Effector memory CD8-positive, alpha-beta T cell (primary cell): ENCODE measurements at regions not wholly inside any gene's neighbourhood (a gene's known extent, or its start where the extent isn't known, plus 50 kb on each side); places are given as distances from the start of the nearest gene placed in this dataset.

Source experiments
- ATAC-seq: fragments of 150-1000 bp; cut with Tn5 transposase; replicated peaks from 2 replicates; pipeline ENCODE4 v1.10.0; 2021; ENCODE audit warnings: mild to moderate bottlenecking, moderate library complexity
- DNase-seq, 3 experiments: peaks; one replicate each; pipeline ENCODE4 v3.0.0; 2021
- H3K27ac Mint-ChIP-seq, 2 donors: one replicate each; pipeline ENCODE4 v1.8.0; 2022; ENCODE audit warnings: mild to moderate bottlenecking in 2 of 2, mixed read lengths in 2 of 2, moderate library complexity in 2 of 2
- H3K27me3 Mint-ChIP-seq, 2 donors: one replicate each; pipeline ENCODE4 v1.8.0; 2022; ENCODE audit warnings: mixed read lengths in 2 of 2
- H3K36me3 Mint-ChIP-seq: one replicate; pipeline ENCODE4 v1.8.0; 2022; ENCODE audit warnings: mild to moderate bottlenecking, moderate library complexity, mixed read lengths; ENCODE audit not compliant: insufficient read depth
- H3K4me1 Mint-ChIP-seq, 2 donors: one replicate each; pipeline ENCODE4 v1.8.0; 2022; ENCODE audit warnings: low read depth in 2 of 2, mixed read lengths in 2 of 2
- H3K4me3 Mint-ChIP-seq, 2 donors: one replicate each; pipeline ENCODE4 v1.8.0; 2022; ENCODE audit warnings: mild to moderate bottlenecking in 2 of 2, mixed read lengths in 2 of 2, moderate library complexity in 2 of 2
- H3K9me3 Mint-ChIP-seq, 2 donors: one replicate each; pipeline ENCODE4 v1.8.0; 2022; ENCODE audit warnings: mixed read lengths in 2 of 2

DNA sequence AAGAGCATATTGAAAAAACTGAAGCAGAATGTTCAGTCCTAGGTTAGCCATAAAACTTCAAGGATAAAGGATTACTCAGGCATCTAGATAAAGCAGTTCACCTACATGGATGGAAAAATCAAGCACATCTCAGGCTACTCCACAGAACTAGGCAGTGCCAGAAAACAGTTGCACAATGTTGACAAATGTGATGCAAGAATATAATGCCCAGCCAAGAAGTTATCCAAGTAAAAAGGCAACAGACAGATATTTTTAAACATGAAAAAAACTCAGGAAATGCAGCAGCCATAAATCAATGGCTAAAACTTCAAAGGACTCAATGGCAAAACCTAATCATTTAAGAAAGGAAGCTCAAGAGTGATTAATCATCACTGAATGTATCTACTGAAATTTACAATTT lies 456.0 kb upstream of the FAM241A start:
- H3K9me3 Mint-ChIP-seq, result peaks cover 0 to 2% of the 10 kb centered on the region in 2 donors
- no peak overlapping the region for H3K27ac Mint-ChIP-seq
- no peaks in the 10 kb centered on the region for H3K27me3 Mint-ChIP-seq
- no peaks in the 10 kb centered on the region for H3K4me1 Mint-ChIP-seq
- DNase-seq, result no peak
- no peaks in the 10 kb centered on the region for H3K36me3 Mint-ChIP-seq
- H3K4me3 Mint-ChIP-seq, result no peak overlapping the region
- no peak for ATAC-seq

DNA sequence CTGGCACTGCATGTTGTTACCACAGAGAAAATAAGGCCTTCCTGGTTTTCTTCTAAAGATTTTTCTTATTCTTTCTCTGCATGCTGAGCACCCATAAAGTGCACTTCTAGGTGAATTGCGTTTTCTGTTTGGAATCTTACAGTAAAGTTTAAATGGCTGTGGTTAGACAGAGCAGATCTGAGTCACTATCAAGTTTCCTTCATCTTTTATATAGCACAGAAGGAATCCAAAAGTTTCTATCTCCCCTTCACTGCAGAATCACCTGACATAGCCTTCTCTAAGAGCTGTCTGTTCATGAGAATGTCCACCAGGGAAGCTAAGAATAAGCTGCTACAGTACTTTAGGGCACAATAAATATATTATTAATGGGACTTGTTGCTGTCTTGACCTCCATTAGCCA lies 455.5 kb upstream of the FAM241A start:
- Mint-ChIP-seq H3K4me3 (no peak overlapping the region), H3K4me1 (no peaks in the 10 kb centered on the region), H3K36me3 (no peaks in the 10 kb centered on the region), H3K9me3 (peaks cover 0 to 2% of the 10 kb centered on the region in 2 donors), H3K27ac (no peak overlapping the region), H3K27me3 (no peaks in the 10 kb centered on the region)
- ATAC-seq (no peak), DNase-seq (no peak)

DNA sequence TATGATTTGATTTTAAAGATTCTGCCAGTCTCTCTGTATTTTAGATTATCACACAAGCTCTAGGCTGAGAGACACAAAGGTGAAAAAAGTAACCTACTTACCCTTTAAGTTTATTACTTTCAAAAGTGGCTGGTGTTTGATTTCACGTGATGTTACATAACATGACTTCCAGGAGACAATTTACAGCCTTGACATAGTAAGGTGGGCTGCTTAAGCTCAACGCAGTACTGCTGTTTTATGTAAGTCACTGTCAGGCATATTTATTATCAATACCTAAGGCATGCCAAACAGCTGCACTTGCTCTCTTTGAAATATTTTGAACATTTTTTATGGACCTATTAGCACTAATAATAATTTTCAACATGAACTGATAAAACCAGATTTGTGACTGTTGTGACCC lies 451.5 kb upstream of the FAM241A start:
- no peak for DNase-seq
- no peaks in the 10 kb centered on the region for H3K27me3 Mint-ChIP-seq
- no peak for ATAC-seq
- no peak overlapping the region for H3K4me3 Mint-ChIP-seq
- H3K4me1 Mint-ChIP-seq, result no peaks in the 10 kb centered on the region
- no peak overlapping the region for H3K27ac Mint-ChIP-seq
- peaks cover 0 to 4% of the 10 kb centered on the region in 2 donors for H3K9me3 Mint-ChIP-seq
- H3K36me3 Mint-ChIP-seq, result no peaks in the 10 kb centered on the region

DNA sequence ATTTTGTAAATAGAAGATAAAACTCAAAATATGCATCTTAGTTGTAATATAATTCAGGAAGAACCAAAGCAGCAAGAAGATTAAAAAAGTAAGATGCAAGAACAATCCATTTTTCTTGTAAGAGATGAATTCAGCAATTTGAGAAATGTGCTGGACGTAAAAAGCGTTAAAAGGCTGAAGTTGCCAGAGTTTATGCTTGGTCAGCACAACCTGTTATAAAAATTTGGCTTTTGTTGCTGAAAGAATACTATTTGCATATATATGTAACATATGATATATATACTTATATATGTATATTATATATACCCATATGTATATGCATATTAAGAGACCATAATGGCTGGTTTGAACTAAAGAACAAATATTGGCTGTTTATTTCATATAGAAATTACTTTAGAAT lies 449.6 kb upstream of the FAM241A start:
- H3K27me3 Mint-ChIP-seq, result no peaks in the 10 kb centered on the region
- peaks cover 0 to 4% of the 10 kb centered on the region in 2 donors for H3K9me3 Mint-ChIP-seq
- no peaks in the 10 kb centered on the region for H3K36me3 Mint-ChIP-seq
- no peak overlapping the region for H3K4me3 Mint-ChIP-seq
- H3K27ac Mint-ChIP-seq, result no peak overlapping the region
- ATAC-seq, result no peak
- no peak for DNase-seq
- no peaks in the 10 kb centered on the region for H3K4me1 Mint-ChIP-seq

DNA sequence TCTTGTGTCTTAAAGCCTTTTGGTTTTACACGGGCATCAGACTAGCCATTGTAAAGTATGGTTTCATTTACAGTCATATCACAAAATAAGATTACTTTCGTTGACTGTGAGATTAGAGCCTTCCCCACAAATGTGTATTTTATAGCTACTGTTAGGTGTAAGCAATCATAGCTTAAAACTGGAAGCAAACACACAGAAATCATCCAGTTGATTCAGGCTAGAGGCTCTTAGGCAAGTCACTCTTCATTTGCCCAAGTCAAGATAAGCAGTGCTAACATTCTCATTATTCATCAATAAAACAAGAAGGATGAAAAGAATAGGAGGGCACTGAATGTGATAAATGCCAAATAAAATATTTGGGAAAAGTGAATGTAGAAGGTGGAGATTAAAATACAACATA lies 448.7 kb upstream of the FAM241A start:
- Mint-ChIP-seq H3K27me3 (no peaks in the 10 kb centered on the region), H3K9me3 (peaks cover 0 to 6% of the 10 kb centered on the region in 2 donors), H3K27ac (no peak overlapping the region), H3K4me1 (no peaks in the 10 kb centered on the region), H3K4me3 (no peak overlapping the region), H3K36me3 (no peaks in the 10 kb centered on the region)
- no peak for DNase-seq
- ATAC-seq, result no peak

DNA sequence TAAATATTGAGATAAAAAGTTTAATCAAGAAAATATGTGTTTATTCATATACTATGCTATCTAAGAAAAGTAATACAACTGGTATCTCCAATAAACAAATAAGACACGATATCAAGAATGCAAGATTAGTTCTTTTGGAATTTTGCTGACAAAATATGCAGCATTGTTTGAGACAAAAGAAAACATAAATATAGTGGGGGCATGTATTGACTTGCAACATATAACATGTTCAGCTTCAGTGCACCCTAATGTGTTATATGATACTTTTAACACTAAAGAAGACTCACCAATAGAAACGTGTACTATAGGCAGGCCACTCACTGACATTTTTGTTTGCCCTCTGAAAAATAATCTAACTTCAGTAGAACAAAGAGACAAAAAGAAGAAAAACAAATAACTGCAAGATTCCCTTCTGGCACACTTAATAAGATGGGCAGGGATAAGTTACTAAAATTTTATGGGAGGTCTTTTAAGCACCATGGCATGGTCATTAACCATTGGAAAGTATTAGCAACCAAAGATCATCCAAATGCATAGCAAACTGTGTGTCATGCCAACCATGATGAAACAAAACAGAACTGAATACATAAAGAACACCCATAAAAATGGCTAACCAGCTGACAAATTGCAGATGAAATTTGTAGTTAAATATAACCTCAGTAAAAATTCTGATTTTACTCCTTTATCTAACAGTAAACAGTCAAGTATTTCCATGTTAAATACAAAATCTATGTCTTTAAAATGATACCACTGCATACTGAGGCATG lies 447.9 kb upstream of the FAM241A start:
- Mint-ChIP-seq H3K9me3 (peaks cover 0 to 4% of the 10 kb centered on the region in 2 donors), H3K4me3 (no peak overlapping the region)
- DNase-seq, result no peak

DNA sequence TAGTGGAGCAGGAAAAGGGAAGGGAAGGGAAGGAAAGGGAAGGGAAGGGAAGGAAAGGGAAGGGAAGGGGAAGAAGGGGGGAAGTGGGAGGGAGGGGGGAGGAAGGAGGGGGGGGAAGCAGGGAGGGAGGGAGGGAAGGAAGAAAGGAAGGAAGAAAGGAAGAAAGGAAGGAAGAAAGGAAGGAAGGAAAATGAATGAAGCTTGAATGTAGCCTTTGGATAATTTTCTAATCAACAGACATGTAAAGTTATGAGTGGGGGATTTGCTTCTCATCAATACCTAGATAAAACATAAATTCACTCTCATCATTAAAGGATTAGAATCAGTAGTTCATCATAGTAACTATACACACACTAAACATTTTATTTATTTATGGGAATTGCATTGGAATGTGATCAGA lies 446.9 kb upstream of the FAM241A start:
- DNase-seq, result no peak
- H3K27ac Mint-ChIP-seq, result no peak overlapping the region
- no peaks in the 10 kb centered on the region for H3K4me1 Mint-ChIP-seq
- no peak overlapping the region for H3K4me3 Mint-ChIP-seq
- no peaks in the 10 kb centered on the region for H3K36me3 Mint-ChIP-seq
- peaks cover 0 to 4% of the 10 kb centered on the region in 2 donors for H3K9me3 Mint-ChIP-seq
- ATAC-seq, result no peak
- no peaks in the 10 kb centered on the region for H3K27me3 Mint-ChIP-seq

More for the DNA sequence above, 447.9 kb upstream of the FAM241A start:
- Mint-ChIP-seq H3K27ac (no peak overlapping the region), H3K36me3 (no peaks in the 10 kb centered on the region), H3K27me3 (no peaks in the 10 kb centered on the region), H3K4me1 (no peaks in the 10 kb centered on the region)
- ATAC-seq, result no peak

DNA sequence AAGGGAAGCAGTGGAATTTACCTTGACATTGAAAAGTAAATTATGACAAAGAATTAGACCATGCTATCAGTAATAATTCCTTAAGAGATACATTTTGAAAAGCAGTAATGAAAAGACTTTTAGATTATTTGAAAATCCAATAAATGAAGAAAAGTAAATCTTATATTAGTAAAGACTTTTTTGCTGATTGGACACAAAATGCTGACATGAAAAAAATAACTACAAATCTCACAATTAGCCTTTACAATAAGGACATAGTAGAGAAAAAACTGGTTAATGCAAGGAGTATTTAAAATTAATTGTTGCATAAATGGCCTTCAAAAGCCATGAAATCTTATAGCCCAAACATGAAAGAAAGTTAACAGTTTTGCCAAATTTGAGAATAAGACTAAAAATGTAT lies 446.1 kb upstream of the FAM241A start:
- H3K27ac Mint-ChIP-seq, result no peak overlapping the region
- no peak for ATAC-seq
- no peak for DNase-seq
- H3K4me3 Mint-ChIP-seq, result no peak overlapping the region
- H3K36me3 Mint-ChIP-seq, result no peaks in the 10 kb centered on the region
- no peaks in the 10 kb centered on the region for H3K27me3 Mint-ChIP-seq
- peaks cover 0 to 4% of the 10 kb centered on the region in 2 donors for H3K9me3 Mint-ChIP-seq
- H3K4me1 Mint-ChIP-seq, result no peaks in the 10 kb centered on the region

DNA sequence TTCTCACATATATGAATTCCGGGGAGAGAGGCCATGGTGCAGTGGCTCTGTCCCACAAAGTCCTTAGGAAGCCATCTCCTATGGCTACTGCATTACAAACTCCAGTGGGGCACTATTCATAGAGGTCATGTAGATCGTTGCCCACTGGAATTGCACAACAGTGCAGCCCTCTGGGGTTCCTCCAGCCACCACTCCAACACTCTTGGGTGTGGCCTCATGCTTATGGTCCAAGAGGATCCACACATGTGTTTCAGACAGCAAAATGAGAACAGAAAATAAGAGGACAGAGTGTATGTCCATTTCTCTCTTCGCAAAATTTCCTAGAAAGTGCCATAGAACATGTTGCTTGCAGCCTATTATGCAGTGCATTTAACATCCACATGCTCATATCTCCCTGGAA lies 444.2 kb upstream of the FAM241A start:
- Mint-ChIP-seq H3K9me3 (peaks cover 0 to 4% of the 10 kb centered on the region in 2 donors), H3K4me1 (no peaks in the 10 kb centered on the region), H3K27me3 (no peaks in the 10 kb centered on the region), H3K36me3 (no peaks in the 10 kb centered on the region), H3K27ac (no peak overlapping the region), H3K4me3 (no peak overlapping the region)
- ATAC-seq (no peak), DNase-seq (no peak)

DNA sequence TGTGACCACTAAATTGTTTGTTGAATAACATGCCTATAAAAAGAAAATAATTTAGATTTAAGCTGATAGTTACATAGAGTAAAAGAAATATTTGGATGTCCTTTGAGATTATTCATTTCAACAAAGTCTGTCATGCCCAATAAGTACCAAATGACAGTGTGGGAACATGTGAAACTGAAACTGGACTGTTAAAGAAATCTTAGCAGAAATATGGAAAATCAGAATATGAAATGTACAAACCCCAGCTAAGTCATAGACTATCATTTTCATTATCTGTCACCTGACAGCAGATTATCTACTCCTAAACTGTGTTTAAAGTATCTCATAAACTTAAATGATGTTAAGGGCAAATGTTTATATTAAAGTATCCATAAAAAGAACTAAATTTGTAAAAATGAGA lies 437.8 kb upstream of the FAM241A start:
- H3K4me3 Mint-ChIP-seq, result no peak overlapping the region
- no peaks in the 10 kb centered on the region for H3K4me1 Mint-ChIP-seq

DNA sequence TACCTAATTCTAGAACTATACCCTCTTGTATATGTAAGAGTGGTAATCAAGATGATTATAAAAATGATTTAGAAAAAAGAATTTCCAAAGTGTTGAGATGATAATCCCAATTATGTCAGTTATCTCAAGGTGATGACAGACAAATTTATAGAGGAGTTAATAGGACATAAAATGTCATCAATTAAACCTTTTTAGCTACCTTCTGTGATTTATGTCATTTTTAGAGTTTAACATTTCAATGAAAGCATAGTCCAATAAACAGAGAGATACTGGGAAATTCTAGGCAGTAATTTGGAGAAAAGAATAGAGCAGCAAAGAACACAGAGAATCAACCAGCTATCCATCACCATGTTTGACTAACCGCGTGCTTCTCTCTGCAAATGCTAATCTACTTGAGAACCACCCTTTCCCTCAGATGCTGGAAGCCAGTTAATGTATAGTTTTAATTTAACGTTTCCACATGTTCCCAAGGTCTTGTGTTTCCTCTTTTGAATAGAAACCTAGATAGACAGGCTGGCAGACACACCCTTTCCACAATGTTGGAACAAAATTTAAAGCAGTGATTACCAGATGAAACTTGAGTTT lies 433.1 kb upstream of the FAM241A start:
- H3K9me3 Mint-ChIP-seq, result peaks cover 0 to 2% of the 10 kb centered on the region in 2 donors
- no peak overlapping the region for H3K27ac Mint-ChIP-seq
- no peaks in the 10 kb centered on the region for H3K4me1 Mint-ChIP-seq
- no peak for DNase-seq
- no peak for ATAC-seq
- no peaks in the 10 kb centered on the region for H3K27me3 Mint-ChIP-seq
- H3K36me3 Mint-ChIP-seq, result no peaks in the 10 kb centered on the region
- no peak overlapping the region for H3K4me3 Mint-ChIP-seq

More for the DNA sequence above, 437.8 kb upstream of the FAM241A start:
- no peak for ATAC-seq
- Mint-ChIP-seq H3K9me3 (peaks cover 0 to 2% of the 10 kb centered on the region in 2 donors), H3K36me3 (no peaks in the 10 kb centered on the region), H3K27ac (no peak overlapping the region), H3K27me3 (no peaks in the 10 kb centered on the region)
- DNase-seq, result no peak

DNA sequence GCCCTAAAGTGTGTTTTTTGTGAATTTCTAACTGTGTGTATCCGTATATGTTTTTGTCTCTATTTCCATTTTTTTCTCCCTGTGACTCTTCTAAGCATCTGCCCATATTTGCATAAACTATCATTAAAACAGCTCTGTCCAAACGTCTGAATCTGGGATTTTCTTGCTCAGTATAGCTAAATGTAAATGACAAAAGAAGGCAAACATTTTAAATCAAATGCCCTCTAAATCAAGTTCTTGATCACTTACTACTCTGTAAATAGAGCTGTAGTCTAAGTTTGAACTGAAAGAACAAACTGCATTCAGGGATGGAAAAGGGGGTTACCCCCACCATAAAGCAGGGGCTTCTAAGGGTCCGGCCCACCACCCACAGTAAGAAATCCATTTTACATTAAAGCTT lies 432.0 kb upstream of the FAM241A start:
- H3K27me3 Mint-ChIP-seq, result no peaks in the 10 kb centered on the region
- no peak overlapping the region for H3K4me3 Mint-ChIP-seq
- H3K36me3 Mint-ChIP-seq, result no peaks in the 10 kb centered on the region
- no peaks in the 10 kb centered on the region for H3K4me1 Mint-ChIP-seq
- no peak for DNase-seq
- no peak for ATAC-seq
- no peak overlapping the region for H3K27ac Mint-ChIP-seq
- peaks cover 0 to 2% of the 10 kb centered on the region in 2 donors for H3K9me3 Mint-ChIP-seq

DNA sequence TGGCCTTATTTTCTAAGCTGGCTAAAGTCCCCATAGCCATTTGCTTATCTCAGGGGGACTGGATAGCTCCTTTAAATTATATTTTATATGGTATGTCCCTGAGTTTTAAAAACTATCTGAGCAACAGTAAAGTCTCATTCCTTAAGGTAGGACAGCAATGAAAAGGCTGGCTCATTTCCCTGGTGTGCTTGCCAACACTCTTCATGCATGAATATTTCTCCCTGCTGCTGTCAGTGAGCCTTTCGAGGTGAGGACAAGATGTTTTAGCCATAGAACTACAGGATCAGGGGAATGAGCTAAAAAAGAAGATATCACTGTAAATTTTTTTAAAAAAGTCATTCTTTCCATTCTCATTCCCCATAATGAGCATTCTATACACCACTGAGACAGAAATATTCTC lies 427.3 kb upstream of the FAM241A start:
- Mint-ChIP-seq H3K4me1 (no peaks in the 10 kb centered on the region), H3K4me3 (no peak overlapping the region), H3K36me3 (no peaks in the 10 kb centered on the region), H3K9me3 (peaks cover 0 to 3% of the 10 kb centered on the region in 2 donors), H3K27ac (no peak overlapping the region), H3K27me3 (no peaks in the 10 kb centered on the region)
- ATAC-seq (no peak), DNase-seq (no peak)

DNA sequence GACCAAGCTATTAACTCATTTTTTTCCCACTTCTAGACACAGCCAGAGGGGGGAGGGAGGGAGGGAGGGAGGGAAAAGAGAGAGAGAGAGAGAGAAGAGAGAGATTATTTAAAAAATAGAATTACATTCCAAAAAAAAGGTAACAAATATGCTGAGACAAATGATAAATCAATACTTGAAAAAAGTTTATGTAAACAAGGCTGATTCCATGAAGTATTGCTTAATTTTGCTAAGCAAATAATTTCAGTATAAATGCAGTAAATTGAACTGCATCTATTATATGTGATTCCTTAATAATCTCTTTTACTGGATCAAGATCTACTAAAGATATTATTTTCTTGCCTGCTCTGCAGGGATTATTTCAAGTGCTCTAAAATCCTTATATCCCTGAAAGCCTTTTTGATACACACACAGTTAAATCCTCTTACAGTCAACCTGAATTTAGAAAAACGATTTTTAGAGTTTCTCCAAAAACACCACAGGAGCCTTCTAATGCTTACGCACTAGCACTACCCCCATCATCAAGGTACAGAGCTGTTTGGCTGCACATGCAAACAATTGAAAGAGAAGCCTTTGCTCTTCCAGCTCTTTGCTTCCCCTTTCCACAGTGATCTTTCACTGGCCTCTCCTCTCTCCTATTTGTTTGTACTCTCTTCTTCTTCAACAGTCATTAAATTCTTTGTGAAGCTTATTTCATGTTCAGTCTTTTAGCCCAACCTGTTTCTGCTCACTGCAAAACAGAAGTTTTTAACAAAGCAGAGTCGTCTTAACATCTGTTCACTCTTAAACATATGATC lies 426.3 kb upstream of the FAM241A start:
- ATAC-seq, result no peak
- Mint-ChIP-seq H3K4me3 (no peak overlapping the region), H3K36me3 (no peaks in the 10 kb centered on the region), H3K27me3 (no peaks in the 10 kb centered on the region), H3K4me1 (no peaks in the 10 kb centered on the region), H3K9me3 (peaks cover 0 to 3% of the 10 kb centered on the region in 2 donors), H3K27ac (no peak overlapping the region)
- no peak for DNase-seq
